Stimulated activated naive CD8-positive, alpha-beta T cell treated with anti-CD3 and anti-CD28 coated beads, Interleukin-15, amount 100 ng/mL, for 72 hours (primary cell): ENCODE measurements at regions not wholly inside any gene's neighbourhood (a gene's known extent, or its start where the extent isn't known, plus 50 kb on each side); places are given as distances from the start of the nearest gene placed in this dataset.
"Not testable (repeated sequence)": the region's sequence is repeated elsewhere in the genome, so short reads cannot be mapped to it uniquely, and the experiment has no call there.

Experiments
- ATAC-seq: fragments of 150-1000 bp; cut with Tn5 transposase; 2 replicates; pipeline ENCODE4 v1.10.0; 2021; ENCODE audit warnings: mild to moderate bottlenecking, moderate library complexity
- DNase-seq, 2 donors: peaks; one replicate each; pipeline ENCODE4 v3.0.0; 2021 to 2022
- H3K27ac Mint-ChIP-seq, 2 donors: one replicate each; pipeline ENCODE4 v1.8.0; 2022; ENCODE audit warnings: mild to moderate bottlenecking in 2 of 2, mixed read lengths in 2 of 2, moderate library complexity in 2 of 2
- H3K27me3 Mint-ChIP-seq: one replicate; pipeline ENCODE4 v1.8.0; 2022; ENCODE audit warnings: mixed read lengths
- H3K4me1 Mint-ChIP-seq: one replicate; pipeline ENCODE4 v1.8.0; 2022; ENCODE audit warnings: mild to moderate bottlenecking, mixed read lengths
- H3K4me3 Mint-ChIP-seq, 2 donors: one replicate each; pipeline ENCODE4 v1.8.0; 2022; ENCODE audit warnings: mild to moderate bottlenecking in 2 of 2, mixed read lengths in 2 of 2, moderate library complexity in 1 of 2
- H3K9me3 Mint-ChIP-seq, 2 donors: one replicate each; pipeline ENCODE4 v1.8.0; 2022; ENCODE audit warnings: mixed read lengths in 2 of 2

DNA sequence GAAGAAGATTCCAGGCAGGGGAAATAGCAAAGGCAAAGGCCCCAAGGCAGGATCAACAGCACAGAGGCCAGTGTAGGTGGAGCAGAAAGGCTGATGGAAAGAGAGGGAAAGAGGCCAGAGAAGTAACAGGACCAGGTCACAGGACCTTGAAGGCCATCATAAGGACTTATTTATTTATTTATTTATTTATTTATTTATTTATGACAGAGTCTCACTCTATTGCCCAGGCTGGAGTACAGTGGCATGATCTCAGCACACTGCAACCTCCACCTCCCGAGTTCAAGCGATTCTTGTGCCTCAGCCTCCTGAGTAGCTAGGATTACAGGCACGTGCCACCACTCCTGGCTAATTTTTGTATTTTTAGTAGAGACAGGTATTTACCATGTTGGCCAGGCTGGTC is 731.1 kb downstream of the MAFB start:
- ATAC-seq, H3K27me3 Mint-ChIP-seq, H3K4me1 Mint-ChIP-seq, H3K9me3 Mint-ChIP-seq, H3K27ac Mint-ChIP-seq, DNase-seq, H3K4me3 Mint-ChIP-seq: not testable (repeated sequence)

DNA sequence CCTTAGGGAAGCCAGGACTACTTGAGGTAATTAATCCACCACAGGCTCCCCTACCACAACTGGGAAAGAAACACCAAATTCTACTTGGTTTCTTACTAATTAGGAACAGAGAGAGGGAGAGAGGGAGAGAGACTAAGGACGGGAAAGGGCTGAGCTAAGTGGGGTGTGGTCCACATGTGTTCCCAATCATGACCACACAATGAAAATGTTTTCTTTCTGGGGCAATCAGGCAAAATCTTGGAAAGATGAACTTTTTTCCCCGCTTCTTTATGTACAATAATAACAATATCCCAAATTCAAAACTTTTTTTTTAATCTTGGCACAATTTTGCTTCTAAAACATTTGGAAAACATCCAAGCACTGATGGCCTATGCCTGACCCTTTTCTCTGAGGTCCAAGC is 734.4 kb downstream of the MAFB start:
- H3K4me1 Mint-ChIP-seq: no peaks in the 10 kb centered on the region
- ATAC-seq (no peak), DNase-seq (no peak)
- no peak overlapping the region for H3K27ac Mint-ChIP-seq
- peaks cover 0 to 6% of the 10 kb centered on the region in 2 donors for H3K9me3 Mint-ChIP-seq
- H3K4me3 Mint-ChIP-seq: no peak overlapping the region
- no peaks in the 10 kb centered on the region for H3K27me3 Mint-ChIP-seq

DNA sequence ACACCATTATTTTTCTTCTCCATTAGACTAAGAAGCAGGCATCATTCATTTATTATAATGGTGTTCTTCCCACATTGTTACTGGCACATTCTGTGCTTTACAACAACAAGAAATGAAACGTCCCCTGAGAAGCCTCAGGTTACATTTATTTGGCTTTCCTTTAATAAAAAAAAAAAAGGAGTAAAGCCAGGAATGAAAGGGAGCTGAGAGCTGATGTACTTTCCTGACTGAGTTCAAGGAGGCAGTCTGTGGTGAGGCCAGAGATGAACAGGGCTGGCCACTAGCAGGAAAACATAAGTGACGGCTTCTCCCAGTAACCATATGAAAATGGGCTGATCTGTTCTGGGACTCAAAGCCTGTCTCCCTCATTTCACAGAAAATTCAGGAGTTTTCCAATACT is 742.1 kb downstream of the MAFB start:
- Mint-ChIP-seq H3K27me3 (peaks cover 9% of the 10 kb centered on the region), H3K27ac (no peak overlapping the region), H3K9me3 (no peaks in the 10 kb centered on the region), H3K4me1 (no peaks in the 10 kb centered on the region), H3K4me3 (no peak overlapping the region)
- DNase-seq (no peak), ATAC-seq (no peak)

DNA sequence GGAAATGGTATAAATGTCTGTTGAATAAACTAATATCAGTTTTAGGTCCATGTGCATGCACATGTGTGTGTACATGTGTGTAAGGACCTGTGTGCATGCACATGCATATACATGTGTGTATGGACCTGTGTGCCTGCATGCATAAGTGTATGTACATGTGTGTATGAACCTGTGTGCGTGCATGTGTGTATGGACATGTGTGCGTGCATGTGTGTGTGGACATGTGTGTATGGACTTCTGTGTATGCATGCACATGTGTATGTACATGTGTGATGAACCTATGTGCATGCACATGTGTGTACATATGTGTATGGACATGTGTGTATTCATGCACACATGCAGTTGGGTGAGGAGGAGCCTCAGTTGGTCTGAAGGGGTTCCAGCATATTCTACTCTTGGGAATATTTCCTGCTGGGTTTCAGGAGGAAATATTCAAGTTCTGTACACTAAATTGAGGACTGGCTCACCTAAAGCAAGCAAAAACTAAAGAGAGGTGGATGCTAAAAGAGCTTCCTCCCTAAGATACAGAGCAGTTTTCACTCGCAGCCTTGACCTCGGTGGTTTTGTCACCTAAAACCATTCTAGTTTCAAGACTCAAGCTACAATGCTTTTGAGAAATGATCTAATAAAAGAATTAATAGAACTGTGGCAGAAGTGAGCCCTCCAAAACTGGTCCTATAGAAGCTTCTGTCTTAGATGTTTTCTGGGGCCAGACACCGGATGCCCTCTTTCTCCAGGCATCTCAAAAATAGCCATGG is 742.8 kb downstream of the MAFB start:
- H3K4me3 Mint-ChIP-seq: no peak overlapping the region
- DNase-seq (no peak), ATAC-seq (no peak)
- H3K27me3 Mint-ChIP-seq: peaks cover 9% of the 10 kb centered on the region
- no peaks in the 10 kb centered on the region for H3K4me1 Mint-ChIP-seq
- no peak overlapping the region for H3K27ac Mint-ChIP-seq
- H3K9me3 Mint-ChIP-seq: no peaks in the 10 kb centered on the region

DNA sequence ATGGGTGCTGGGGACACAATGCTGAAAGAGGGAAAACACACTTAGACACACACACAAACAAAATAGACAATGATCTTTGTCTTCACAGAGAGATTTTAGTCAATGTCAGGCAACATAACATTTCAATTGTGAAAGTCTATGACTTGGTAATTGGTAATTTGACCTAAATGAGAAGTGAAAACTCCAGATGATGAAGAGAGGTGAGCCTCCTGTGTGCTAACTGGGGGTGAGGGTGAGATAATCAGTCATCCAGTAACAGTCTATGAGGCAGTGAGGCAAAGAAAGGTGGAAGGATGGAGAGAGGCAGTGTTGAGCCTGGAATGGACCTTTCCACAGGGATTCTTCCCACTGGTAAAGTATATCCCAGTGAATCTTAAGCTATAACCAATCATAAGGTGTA is 744.2 kb downstream of the MAFB start:
- DNase-seq (no peak), ATAC-seq (no peak)
- H3K27ac Mint-ChIP-seq: no peak overlapping the region
- peaks cover 9% of the 10 kb centered on the region for H3K27me3 Mint-ChIP-seq
- H3K4me3 Mint-ChIP-seq: no peak overlapping the region
- no peaks in the 10 kb centered on the region for H3K9me3 Mint-ChIP-seq
- H3K4me1 Mint-ChIP-seq: no peaks in the 10 kb centered on the region

DNA sequence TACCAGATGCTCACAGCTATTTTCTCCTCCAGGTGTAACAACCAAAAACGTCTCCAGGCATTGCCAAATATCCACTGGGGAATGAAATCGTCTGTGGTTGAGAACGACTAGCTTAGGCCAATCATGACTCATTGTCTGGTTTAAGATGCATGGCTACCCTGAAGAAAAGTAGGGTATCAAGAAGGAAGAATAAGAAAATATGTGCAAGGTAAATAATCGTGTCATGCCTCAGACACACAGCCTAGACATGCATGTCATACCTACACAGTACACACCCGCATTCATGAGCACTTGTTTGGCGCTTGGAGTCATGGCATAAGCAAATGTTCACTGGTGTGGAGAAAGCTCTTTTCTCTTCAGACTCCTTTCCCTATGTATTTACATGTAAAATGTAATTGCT is 745.7 kb downstream of the MAFB start:
- no peak for ATAC-seq
- H3K27me3 Mint-ChIP-seq: peaks cover 9% of the 10 kb centered on the region
- peaks cover 0 to 5% of the 10 kb centered on the region in 2 donors for H3K9me3 Mint-ChIP-seq
- no peak overlapping the region for H3K4me3 Mint-ChIP-seq
- DNase-seq: no peak
- no peaks in the 10 kb centered on the region for H3K4me1 Mint-ChIP-seq
- H3K27ac Mint-ChIP-seq: no peak overlapping the region

DNA sequence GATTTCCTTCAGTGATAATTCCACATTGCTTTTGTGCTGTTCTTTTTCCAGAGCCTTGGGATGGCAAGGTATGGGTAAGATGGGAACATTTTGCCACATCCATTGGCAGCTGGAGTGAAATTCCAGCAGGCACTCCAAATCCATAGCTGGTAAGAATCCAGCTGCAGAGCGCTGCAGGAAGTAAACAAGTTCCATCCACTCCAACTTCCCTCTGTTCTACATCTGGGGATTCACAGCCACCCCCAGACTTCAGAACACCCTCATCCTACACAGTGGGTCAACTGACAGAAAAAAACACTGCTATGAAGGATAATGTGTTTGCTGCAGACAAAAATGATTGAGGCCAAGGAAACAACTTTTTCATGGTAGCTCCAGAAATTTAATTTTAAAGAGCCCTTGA is 747.8 kb downstream of the MAFB start:
- H3K4me3 Mint-ChIP-seq: no peak overlapping the region
- ATAC-seq: no peak

DNA sequence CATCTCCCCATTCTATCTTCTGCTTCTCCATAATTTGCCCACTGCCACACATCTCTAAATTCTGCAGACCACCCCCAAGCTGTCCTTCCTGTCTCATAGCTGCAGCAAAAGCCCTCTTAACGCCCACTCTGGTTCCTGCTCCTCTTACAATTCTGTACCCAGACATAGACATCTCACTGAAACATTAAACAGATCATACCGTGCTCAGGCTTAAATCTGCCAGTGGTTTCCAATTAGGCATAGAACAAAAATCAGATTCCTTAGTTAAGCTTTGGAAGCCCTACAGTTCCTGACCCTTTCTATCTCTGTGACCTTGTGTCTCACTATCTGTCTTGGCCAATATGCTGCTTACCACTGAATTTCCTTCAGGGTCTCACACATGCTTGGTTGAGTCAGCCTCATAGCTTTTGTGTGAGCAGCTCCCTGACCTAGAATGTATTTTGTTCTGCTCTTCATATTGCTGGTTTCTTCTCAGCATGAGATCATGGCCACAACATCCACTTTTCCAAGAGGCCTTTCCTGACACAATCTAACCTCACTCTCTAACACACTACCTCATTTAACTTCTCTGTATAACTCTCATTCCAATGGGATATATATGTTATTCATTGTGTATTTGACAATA is 749.7 kb downstream of the MAFB start:
- Mint-ChIP-seq H3K27ac (no peak overlapping the region), H3K27me3 (peaks cover 9% of the 10 kb centered on the region), H3K4me3 (no peak overlapping the region), H3K9me3 (peaks cover 5 to 6% of the 10 kb centered on the region in 2 donors), H3K4me1 (no peaks in the 10 kb centered on the region)
- ATAC-seq: no peak
- no peak for DNase-seq

More for the DNA sequence above, 747.8 kb downstream of the MAFB start:
- Mint-ChIP-seq H3K27ac (no peak overlapping the region), H3K9me3 (peaks cover 5 to 6% of the 10 kb centered on the region in 2 donors), H3K27me3 (peaks cover 17% of the 10 kb centered on the region), H3K4me1 (no peaks in the 10 kb centered on the region)
- DNase-seq: no peak

DNA sequence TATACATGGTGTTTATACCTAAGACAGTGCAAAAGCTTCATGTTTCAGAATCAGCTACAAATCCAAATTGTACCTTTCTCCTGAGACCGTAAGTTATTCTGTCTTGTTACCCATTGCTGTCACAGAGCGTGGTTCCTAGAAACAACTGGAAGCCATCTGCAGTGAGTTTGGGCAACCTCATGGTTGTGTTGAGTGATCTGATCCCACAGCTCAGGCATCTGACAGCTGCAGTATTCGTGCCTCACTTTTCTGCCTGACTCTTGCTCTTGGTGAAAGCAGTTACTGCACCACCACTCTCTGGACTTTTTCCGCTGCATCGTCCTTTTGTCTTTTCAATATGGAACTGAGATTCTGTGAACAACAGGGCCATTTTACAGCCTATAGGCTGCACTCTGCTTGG is 752.6 kb downstream of the MAFB start:
- ATAC-seq: no peak
- peaks cover 5 to 6% of the 10 kb centered on the region in 2 donors for H3K9me3 Mint-ChIP-seq
- H3K4me1 Mint-ChIP-seq: no peaks in the 10 kb centered on the region
- DNase-seq: no peak
- H3K4me3 Mint-ChIP-seq: no peak overlapping the region
- peaks cover 9% of the 10 kb centered on the region for H3K27me3 Mint-ChIP-seq
- H3K27ac Mint-ChIP-seq: no peak overlapping the region

DNA sequence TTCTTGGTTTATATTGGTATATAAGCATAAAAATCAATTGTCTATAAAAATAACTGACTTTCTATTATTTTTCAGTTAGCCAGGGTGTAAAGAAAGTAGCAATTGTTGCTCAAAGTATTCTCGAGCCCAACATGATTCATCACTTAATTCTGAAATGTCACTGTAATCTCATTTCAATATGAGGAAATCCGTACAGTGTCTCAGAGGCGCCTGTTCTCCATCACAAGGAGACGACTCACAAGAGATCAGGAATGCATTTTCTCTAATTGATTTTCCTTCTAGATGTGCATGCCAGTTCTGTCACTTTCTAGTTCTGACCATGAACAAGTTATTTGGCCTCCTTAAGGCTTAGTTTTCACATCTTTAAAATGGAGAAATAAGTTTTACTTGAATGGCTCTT is 753.1 kb downstream of the MAFB start:
- ATAC-seq (no peak), DNase-seq (no peak)
- no peaks in the 10 kb centered on the region for H3K4me1 Mint-ChIP-seq
- H3K27me3 Mint-ChIP-seq: peaks cover 9% of the 10 kb centered on the region
- H3K27ac Mint-ChIP-seq: no peak overlapping the region
- peaks cover 5 to 6% of the 10 kb centered on the region in 2 donors for H3K9me3 Mint-ChIP-seq
- no peak overlapping the region for H3K4me3 Mint-ChIP-seq

DNA sequence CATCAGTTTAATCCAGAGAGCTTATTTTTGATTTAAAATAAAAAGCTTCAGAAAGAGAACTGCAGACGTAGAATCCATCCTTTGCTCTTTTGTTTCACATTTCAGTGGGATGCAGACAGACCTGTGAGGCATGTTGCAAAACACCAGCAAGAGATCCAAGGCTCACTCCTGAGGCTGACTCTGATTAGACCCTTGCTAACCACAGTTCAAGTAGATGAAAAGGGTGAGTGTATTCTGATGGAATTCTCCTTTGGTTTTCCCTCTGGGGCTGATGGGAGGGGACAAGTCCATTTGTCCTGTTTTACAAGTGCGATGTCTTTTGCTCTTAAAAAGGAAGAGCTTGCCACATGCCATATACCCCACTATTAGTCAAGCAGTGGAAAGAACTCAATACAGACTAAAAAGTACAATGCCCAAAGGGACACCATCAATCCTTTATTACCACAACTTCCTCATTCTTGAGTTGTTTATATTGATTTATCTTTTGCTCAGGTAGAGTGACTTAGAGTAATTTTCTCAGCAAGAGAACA is 772.7 kb downstream of the MAFB start:
- ATAC-seq (no peak), DNase-seq (no peak)
- no peaks in the 10 kb centered on the region for H3K4me1 Mint-ChIP-seq
- H3K9me3 Mint-ChIP-seq: peaks cover 5 to 7% of the 10 kb centered on the region in 2 donors
- H3K27ac Mint-ChIP-seq: no peak overlapping the region
- no peaks in the 10 kb centered on the region for H3K27me3 Mint-ChIP-seq
- no peak overlapping the region for H3K4me3 Mint-ChIP-seq

DNA sequence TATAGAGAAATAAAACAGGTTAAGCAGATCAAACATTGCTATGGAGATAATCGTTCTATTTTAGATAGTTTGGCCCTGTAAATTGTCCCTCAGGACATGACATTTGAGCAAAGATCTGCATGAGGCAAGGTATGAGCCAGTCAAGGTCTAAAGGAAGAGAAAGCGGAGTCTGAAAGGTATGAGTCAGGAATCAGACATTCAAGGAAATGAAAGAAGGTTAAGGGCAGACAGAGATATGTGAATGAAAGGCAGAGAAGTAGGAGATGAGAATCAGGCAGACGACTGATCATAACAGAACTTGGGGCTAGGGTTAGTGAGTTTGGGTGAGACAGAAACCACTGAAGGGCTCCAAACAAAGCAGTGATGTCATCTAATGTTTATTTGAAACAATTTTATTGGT is 775.8 kb downstream of the MAFB start:
- Mint-ChIP-seq H3K27ac (no peak overlapping the region), H3K4me3 (no peak overlapping the region), H3K27me3 (no peaks in the 10 kb centered on the region), H3K4me1 (no peaks in the 10 kb centered on the region), H3K9me3 (peaks cover 0 to 5% of the 10 kb centered on the region in 2 donors)
- ATAC-seq: no peak
- no peak for DNase-seq

DNA sequence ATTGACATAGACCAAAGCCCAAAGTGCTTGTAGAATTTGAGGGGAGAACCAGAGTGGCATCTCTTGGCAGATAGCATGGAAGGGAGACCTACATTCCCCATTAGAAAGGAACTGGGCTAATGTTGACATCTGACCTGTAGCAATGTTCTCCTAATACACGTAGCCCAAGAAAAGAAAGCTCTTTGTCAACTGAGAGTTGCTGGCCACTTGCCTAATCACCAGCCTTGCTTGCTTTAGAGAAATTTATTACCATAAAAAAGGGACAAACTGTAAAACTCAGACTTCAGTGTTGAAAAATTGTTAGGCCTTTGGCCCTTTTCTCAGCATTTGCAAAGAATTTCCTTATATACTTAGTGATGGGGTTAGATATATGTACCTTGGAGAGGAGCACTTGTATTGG is 777.5 kb downstream of the MAFB start:
- Mint-ChIP-seq H3K27me3 (no peaks in the 10 kb centered on the region), H3K4me3 (no peak overlapping the region), H3K9me3 (no peaks in the 10 kb centered on the region), H3K27ac (no peak overlapping the region), H3K4me1 (no peaks in the 10 kb centered on the region)
- ATAC-seq: no peak
- DNase-seq: no peak

DNA sequence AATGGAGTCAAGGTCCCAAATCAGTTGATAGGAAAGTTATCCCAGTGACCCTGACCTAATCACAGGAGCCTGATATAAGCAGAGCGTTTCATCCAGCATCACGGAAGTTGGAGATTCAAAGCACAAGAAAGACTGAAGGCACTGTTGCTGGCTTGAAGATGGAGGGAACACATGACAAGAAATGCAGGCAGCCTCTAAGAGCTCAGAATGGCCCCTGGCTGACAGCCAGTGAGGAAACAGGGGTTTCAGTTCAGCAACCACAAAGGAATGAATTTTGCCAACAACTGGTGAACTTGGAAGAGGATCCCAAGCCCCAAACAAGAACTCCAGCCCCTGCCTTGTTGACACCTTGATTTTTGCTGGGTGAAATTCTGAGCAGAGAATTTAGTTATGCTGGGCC is 778.5 kb downstream of the MAFB start:
- H3K9me3 Mint-ChIP-seq: no peaks in the 10 kb centered on the region
- no peak overlapping the region for H3K27ac Mint-ChIP-seq
- DNase-seq (no peak), ATAC-seq (no peak)
- no peaks in the 10 kb centered on the region for H3K27me3 Mint-ChIP-seq
- no peak overlapping the region for H3K4me3 Mint-ChIP-seq
- no peaks in the 10 kb centered on the region for H3K4me1 Mint-ChIP-seq

DNA sequence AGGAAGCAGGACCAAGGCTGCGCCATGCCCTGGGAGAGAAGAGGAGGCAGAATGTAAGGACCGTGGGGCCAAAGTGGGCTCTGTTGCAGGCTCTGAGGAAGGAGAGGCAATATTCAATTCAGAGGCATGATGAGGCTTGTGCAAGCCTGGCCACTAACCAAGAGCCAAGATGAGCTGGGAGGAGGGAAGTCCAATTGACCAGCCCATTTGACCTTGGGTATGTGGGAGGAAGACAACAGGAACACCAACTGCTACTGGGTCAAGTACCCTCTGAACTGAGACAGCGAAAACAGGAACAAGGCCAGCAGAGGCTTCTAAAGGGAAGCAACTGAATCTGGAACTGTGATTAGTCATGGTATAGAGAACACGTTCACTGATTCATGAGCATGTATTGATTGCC is 779.6 kb downstream of the MAFB start:
- ATAC-seq (no peak), DNase-seq (no peak)
- H3K27ac Mint-ChIP-seq: no peak overlapping the region
- H3K9me3 Mint-ChIP-seq: no peaks in the 10 kb centered on the region
- H3K4me3 Mint-ChIP-seq: no peak overlapping the region
- no peaks in the 10 kb centered on the region for H3K27me3 Mint-ChIP-seq
- no peaks in the 10 kb centered on the region for H3K4me1 Mint-ChIP-seq

DNA sequence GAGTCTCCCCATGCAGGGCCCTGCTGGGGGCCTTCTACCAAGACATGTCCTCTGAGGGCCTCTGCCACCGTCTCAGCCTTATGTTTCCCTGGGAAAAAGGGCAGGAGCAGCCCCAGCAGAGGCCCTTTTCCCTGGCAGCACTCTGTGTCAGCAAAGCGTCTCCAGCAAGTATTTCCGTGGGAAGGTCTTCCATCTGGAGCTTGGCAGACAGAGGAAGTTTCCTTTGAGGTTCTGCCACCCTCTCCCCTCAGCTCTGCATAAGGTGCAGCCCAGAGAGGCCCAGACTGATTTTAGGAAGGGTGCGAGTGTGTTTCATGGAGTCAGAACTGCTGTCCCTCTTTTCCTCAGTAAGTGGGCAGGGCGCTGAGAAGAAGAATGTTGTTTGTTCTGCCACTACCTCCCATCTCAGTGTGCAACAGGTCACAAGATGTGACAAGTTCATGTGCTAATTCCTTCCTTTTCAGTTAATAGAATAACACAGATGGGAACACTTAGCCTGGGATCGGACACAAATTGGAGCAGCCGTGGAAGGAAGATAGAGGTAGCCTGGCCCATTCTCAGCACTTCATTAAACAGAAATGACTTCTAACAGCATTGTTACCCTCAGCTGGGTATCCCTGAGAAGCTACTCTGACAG is 784.4 kb downstream of the MAFB start:
- Mint-ChIP-seq H3K9me3 (peaks cover 5 to 7% of the 10 kb centered on the region in 2 donors), H3K4me3 (no peak overlapping the region), H3K4me1 (no peaks in the 10 kb centered on the region), H3K27me3 (no peaks in the 10 kb centered on the region), H3K27ac (no peak overlapping the region)
- DNase-seq: no peak
- ATAC-seq: no peak
